NB4 (cell line): ENCODE measurements at regions not wholly inside any gene's neighbourhood (a gene's known extent, or its start where the extent isn't known, plus 50 kb on each side); places are given as distances from the start of the nearest gene placed in this dataset.

Source experiments
- MYC ChIP-seq: IDR thresholded peaks from 2 replicates; pipeline ENCODE4 v1.6.1; 2011; ENCODE audit warnings: low read depth, low read length
- POLR2A ChIP-seq: IDR thresholded peaks from 2 replicates; pipeline ENCODE4 v1.6.1; 2011; ENCODE audit warnings: mild to moderate bottlenecking; ENCODE audit not compliant: insufficient read length; ENCODE audit errors: extremely low read depth
- TF ChIP-seq, protein P1 (sequence below): IDR thresholded peaks from one replicate; pipeline ENCODE4 v1.5.1; 2012; ENCODE audit warnings: low read depth, low read length

- TF ChIP-seq POLR2A (no peak), MYC (no peak)
- TF ChIP-seq, protein P1, sequence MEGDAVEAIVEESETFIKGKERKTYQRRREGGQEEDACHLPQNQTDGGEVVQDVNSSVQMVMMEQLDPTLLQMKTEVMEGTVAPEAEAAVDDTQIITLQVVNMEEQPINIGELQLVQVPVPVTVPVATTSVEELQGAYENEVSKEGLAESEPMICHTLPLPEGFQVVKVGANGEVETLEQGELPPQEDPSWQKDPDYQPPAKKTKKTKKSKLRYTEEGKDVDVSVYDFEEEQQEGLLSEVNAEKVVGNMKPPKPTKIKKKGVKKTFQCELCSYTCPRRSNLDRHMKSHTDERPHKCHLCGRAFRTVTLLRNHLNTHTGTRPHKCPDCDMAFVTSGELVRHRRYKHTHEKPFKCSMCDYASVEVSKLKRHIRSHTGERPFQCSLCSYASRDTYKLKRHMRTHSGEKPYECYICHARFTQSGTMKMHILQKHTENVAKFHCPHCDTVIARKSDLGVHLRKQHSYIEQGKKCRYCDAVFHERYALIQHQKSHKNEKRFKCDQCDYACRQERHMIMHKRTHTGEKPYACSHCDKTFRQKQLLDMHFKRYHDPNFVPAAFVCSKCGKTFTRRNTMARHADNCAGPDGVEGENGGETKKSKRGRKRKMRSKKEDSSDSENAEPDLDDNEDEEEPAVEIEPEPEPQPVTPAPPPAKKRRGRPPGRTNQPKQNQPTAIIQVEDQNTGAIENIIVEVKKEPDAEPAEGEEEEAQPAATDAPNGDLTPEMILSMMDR, result no peak
These were observed 335.4 kb upstream of the TEX13C start for GRCh38 chrX:124984140-124984813.
